ENCODE measurements at regions not wholly inside any gene's neighbourhood (a gene's known extent, or its start where the extent isn't known, plus 50 kb on each side); places are given as distances from the start of the nearest gene placed in this dataset.

DNA sequence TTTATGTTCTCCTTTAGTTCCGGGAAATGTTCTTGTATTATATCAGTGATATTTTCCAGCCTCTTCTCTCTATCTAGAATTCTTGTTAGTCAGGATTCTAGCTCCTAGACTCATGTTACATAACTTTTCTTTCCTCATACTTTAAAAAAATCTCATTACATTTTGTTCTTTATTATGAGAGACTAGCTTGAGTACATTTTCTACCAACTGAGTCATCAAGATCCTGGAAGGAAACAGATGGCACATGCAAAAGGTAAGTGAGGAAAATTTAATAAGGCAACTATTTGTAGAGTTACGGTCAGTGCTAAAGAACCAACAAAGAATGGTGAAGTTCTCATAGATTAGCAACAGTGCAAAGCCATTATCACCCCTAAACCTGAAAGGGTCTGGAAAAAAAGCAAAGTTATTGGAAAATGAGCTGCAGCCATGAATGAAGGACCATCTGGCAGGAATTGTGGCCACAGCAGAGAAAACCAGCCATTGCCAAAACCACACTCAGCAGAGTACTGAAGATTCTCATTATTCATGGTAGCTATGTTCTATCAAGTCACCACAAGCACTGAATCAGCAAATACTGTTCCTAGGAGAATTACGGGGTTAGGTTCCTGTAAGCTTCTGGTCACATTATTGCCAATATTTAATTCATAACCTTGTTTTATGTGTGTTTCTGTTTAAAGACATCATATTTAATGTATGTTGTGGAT lies 98.3 kb upstream of the C7orf33 start:
- Histone ChIP-seq H4K91ac (ENCODE audit: insufficient read depth, low read depth, low read length) (no peak overlapping the region), H3K9ac (ENCODE audit: low read depth, low read length) (no peak overlapping the region), H3K36me3 (ENCODE audit: control insufficient read depth, insufficient read depth, low read length) (no peaks in the 10 kb centered on the region), H3K23ac (ENCODE audit: low read depth, low read length) (no peak overlapping the region), H3K14ac (replicated peaks; ENCODE audit: low read depth, low read length) (no peak overlapping the region), H3K9me1 (ENCODE audit: insufficient read depth, low read length) (no peaks in the 10 kb centered on the region), H4K5ac (ENCODE audit: low read depth, low read length) (no peak overlapping the region), H4K8ac (ENCODE audit: low read depth in 2 of 2, low read length in 2 of 2) (no peak overlapping the region), H2AFZ (replicated peaks; ENCODE audit: low read length, poor library complexity) (no peak overlapping the region), H3K56ac (ENCODE audit: extremely low read depth, insufficient read depth, low read length) (no peak overlapping the region), H2AK5ac (ENCODE audit: low read depth, low read length) (no peak overlapping the region), H3K4me3 (ENCODE audit: insufficient read depth, low read depth, low read length) (no peak overlapping the region), H3K27me3 (ENCODE audit: control insufficient read depth, insufficient read depth, low read length) (no peaks in the 10 kb centered on the region), H3K4me2 (ENCODE audit: low read depth, low read length) (no peak overlapping the region), H2BK15ac (ENCODE audit: low read depth, low read length) (no peak overlapping the region), H2BK120ac (ENCODE audit: low read depth, low read length) (no peak overlapping the region), H4K20me1 (ENCODE audit: insufficient read depth, low read length) (no peaks in the 10 kb centered on the region), H3K18ac (ENCODE audit: low read depth, low read length) (no peak overlapping the region), H3K4ac (ENCODE audit: low read depth, low read length) (no peak overlapping the region), H2BK5ac (ENCODE audit: low read depth, low read length, poor library complexity, severe bottlenecking) (no peak overlapping the region), H2BK20ac (ENCODE audit: low read depth, low read length) (no peak overlapping the region), H3K4me1 (ENCODE audit: control insufficient read depth, insufficient read depth, low read length) (no peaks in the 10 kb centered on the region), H3K79me1 (ENCODE audit: low read depth in 1 of 2, low read length in 2 of 2) (no peaks in the 10 kb centered on the region), H2AK9ac (replicated peaks; ENCODE audit: low read depth, low read length, poor library complexity) (no peak overlapping the region), H3K27ac (ENCODE audit: insufficient read depth, low read length) (no peak overlapping the region), H3K9me3 (ENCODE audit: control insufficient read depth, insufficient read depth, low read length) (no peaks in the 10 kb centered on the region)
- WGBS, 2 experiments (ENCODE audit: extremely low coverage in 2 of 2, insufficient read length in 1 of 2) = no CpG with 5 or more reads among the region's 3 CpGs
- intact Hi-C loops (cut with micrococcal nuclease) (no loop called here), dilution Hi-C loops (cut with HindIII; ENCODE audit: low sequenced_read_pairs, unreplicated experiment) (no loop called here), in situ Hi-C loops (cut with MboI; ENCODE audit: low sequenced_read_pairs) (no loop called here)
- DNase-seq (no peak), ATAC-seq (ENCODE audit: low read depth) (no peak)
- no peak for TF ChIP-seq RCOR1 (IDR thresholded peaks at IDR 0.05; ENCODE audit: insufficient replicate concordance, low read length)
- no TSS peak for BruUV-seq (replicated peaks)
- CTCF ChIA-PET = no interaction called here
- POLR2A ChIA-PET (ENCODE audit: unreplicated experiment) = no interaction called here

All from IMR-90 (cell line).